Stomach (tissue), 8 donors: ENCODE measurements at regions not wholly inside any gene's neighbourhood (a gene's known extent, or its start where the extent isn't known, plus 50 kb on each side); places are given as distances from the start of the nearest gene placed in this dataset.

Experiments used
- DNase-seq, 2 donors: peaks; one replicate each; pipeline versions ENCODE4 v3.0.0 to v3.0.0-alpha.2; 2013 to 2019
- H3K27ac ChIP-seq, 5 donors: fragments of 200-600 bp in 4 of 5; sonication (generic) in 4 of 5; one replicate each; pipeline ENCODE4 v1.5.1; 2013 to 2019; ENCODE audit warnings: mild to moderate bottlenecking in 1 of 5, moderate library complexity in 1 of 5
- H3K27me3 ChIP-seq, 3 donors: fragments of 200-600 bp; sonication (generic); one replicate each; pipeline ENCODE4 v1.5.1; 2017 to 2019; ENCODE audit warnings: mixed run types in 1 of 3
- H3K36me3 ChIP-seq, 4 donors: fragments of 200-600 bp; sonication (generic); 1 replicate in 3 of 4; 2 replicates in 1 of 4; pipeline ENCODE4 v1.5.1; 2016 to 2019
- H3K4me1 ChIP-seq, 4 donors: fragments of 200-600 bp; sonication (generic); one replicate each; pipeline ENCODE4 v1.5.1; 2016 to 2019
- H3K4me3 ChIP-seq, 4 donors: fragments of 200-600 bp; sonication (generic) in 3 of 4; one replicate each; pipeline ENCODE4 v1.5.1; 2016 to 2019; ENCODE audit warnings: mild to moderate bottlenecking in 1 of 4
- H3K9me3 ChIP-seq, 4 donors: fragments of 200-600 bp; sonication (generic); one replicate each; pipeline ENCODE4 v1.5.1; 2016 to 2019
- EP300 ChIP-seq: sonication (generic); formaldehyde crosslinking; IDR thresholded peaks from one replicate; pipeline ENCODE4 v1.6.1; 2017; ENCODE audit warnings: antibody characterized with exemption
- POLR2A ChIP-seq, 4 donors: fragments of 450-650 bp; IDR thresholded peaks; one replicate each; pipeline ENCODE4 v1.6.1; 2016; ENCODE audit warnings: antibody characterized with exemption in 4 of 4, control low read depth in 2 of 4, mild to moderate bottlenecking in 1 of 4, moderate library complexity in 1 of 4
- POLR2AphosphoS5 ChIP-seq, 3 donors: sonication (generic); formaldehyde crosslinking; IDR thresholded peaks; one replicate each; pipeline ENCODE4 v1.6.1; 2016; ENCODE audit warnings: antibody characterized with exemption in 3 of 3
- WGBS, 5 donors: extraction: QIAGEN DNeasy Blood & Tissue Kit in 3 of 5; methylation state at CpG; one replicate each; pipeline versions ENCODE4 v1.1.5 to v1.1.7; 2013 to 2018; 5-methylcytosine and 5-hydroxymethylcytosine counted together
- intact Hi-C: fragments of 100-400 bp; cut with DNase I; formaldehyde crosslinking; loops from one replicate; pipeline ENCODE4 v1.15.1; 2023; ENCODE audit warnings: low total_unique reads
- TF ChIP-seq, protein P1 (sequence below), 7 experiments: fragments of 450-650 bp in 4 of 7; fragments of 200-600 bp in 3 of 7; sonication (generic) in 3 of 7; IDR thresholded peaks; one replicate each; pipeline ENCODE4 v1.5.1; 2016 to 2019; ENCODE audit warnings: antibody characterized with exemption in 7 of 7, control low read depth in 2 of 7, mild to moderate bottlenecking in 1 of 7
- donor health status: healthy with polysubstance abuse.
- donor health status: Bipolar disorder and iron deficiency.
- donor health status: healthy.

DNA sequence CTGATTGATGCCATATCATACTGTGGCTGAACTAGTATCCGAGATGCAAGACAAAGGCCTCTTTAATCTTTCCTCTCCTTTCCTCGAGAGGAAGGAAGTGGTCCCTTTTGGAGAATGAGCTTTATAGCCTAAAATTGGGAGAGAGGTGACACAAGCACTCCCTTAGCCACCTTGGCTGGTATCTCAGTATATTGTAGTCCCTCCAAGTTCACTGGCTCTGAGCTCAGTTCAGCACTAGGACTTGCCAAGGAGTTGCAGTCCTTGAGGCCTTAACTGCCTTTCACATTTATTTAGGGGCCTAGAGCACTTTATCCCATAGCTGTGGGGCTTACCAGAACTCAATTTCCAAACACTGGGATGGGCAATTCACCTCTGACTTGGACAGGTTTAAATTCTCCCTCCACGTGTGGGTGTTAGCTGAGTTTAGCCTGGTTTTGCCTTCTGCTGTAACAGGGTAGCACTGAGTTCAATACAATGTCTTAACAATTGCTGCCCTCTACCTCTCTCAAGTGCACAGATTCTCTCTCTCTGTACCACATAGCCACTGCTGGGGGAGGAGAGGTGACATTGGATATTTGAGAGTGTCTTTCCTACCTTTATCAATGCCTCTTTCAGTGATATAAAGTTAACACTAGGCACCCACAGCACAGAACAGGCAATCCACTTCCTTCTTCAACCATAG lies 216.4 kb downstream of the TECRL start:
- H3K27me3 ChIP-seq = no peaks in the 10 kb centered on the region
- H3K4me3 ChIP-seq = no peak overlapping the region
- no peaks in the 10 kb centered on the region for H3K4me1 ChIP-seq
- 29 to 60% (median 38%) methylated on average over 3 of the region's 3 CpGs for WGBS, 5 donors
- no peak overlapping the region for H3K27ac ChIP-seq
- TF ChIP-seq, protein P1, sequence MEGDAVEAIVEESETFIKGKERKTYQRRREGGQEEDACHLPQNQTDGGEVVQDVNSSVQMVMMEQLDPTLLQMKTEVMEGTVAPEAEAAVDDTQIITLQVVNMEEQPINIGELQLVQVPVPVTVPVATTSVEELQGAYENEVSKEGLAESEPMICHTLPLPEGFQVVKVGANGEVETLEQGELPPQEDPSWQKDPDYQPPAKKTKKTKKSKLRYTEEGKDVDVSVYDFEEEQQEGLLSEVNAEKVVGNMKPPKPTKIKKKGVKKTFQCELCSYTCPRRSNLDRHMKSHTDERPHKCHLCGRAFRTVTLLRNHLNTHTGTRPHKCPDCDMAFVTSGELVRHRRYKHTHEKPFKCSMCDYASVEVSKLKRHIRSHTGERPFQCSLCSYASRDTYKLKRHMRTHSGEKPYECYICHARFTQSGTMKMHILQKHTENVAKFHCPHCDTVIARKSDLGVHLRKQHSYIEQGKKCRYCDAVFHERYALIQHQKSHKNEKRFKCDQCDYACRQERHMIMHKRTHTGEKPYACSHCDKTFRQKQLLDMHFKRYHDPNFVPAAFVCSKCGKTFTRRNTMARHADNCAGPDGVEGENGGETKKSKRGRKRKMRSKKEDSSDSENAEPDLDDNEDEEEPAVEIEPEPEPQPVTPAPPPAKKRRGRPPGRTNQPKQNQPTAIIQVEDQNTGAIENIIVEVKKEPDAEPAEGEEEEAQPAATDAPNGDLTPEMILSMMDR (IDR thresholded peaks at IDR 0.05) = no peak
- TF ChIP-seq POLR2A (IDR thresholded peaks at IDR 0.05) (no peak), POLR2AphosphoS5 (IDR thresholded peaks at IDR 0.05) (no peak), EP300 (no peak)
- no peaks in the 10 kb centered on the region for H3K9me3 ChIP-seq
- DNase-seq = no peak
- intact Hi-C loops = no loop called here
- H3K36me3 ChIP-seq = no peaks in the 10 kb centered on the region

DNA sequence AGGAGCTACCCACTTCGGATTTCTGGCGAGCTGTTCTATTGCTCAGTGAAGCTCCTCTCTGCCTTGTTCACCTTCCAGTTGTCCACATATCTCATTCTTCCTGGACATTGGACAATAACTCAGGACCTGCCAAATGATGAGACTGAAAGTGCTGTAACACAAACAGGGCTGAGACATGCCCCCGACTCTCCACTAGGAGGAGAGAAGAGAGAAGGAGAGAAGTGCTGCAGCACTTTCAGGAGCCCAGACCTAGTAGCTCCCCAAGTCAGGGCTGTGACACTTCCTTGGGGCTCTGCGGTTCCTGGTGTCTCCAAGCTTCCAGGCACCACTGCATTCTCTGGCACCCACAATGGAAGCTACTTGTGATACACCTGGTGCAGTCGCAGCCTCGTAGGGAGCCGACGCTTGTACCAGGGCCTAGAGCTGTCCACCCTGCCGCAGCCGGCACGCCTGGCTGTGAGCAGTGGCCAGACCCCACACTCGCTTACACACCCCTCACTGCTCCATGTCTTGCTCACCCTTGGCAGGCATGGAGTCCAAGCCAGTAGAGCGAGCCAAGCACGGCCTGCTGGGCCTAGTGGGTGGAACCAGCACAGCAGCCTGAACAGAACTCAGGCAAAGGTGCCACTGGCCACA lies 234.9 kb downstream of the TECRL start:
- DNase-seq = no peak
- Histone ChIP-seq H3K27me3 (no peaks in the 10 kb centered on the region), H3K36me3 (no peaks in the 10 kb centered on the region), H3K27ac (no peak overlapping the region), H3K4me1 (no peaks in the 10 kb centered on the region), H3K9me3 (no peaks in the 10 kb centered on the region), H3K4me3 (no peak overlapping the region)
- 91 to 96% (median 95%) methylated on average over 13 to 14 of the region's 14 CpGs for WGBS, 5 donors
- intact Hi-C loops = no loop called here
- TF ChIP-seq POLR2AphosphoS5 (IDR thresholded peaks at IDR 0.05) (no peak), EP300 (no peak), POLR2A (IDR thresholded peaks at IDR 0.05) (no peak)
- TF ChIP-seq, protein P1 (IDR thresholded peaks at IDR 0.05) = no peak

DNA sequence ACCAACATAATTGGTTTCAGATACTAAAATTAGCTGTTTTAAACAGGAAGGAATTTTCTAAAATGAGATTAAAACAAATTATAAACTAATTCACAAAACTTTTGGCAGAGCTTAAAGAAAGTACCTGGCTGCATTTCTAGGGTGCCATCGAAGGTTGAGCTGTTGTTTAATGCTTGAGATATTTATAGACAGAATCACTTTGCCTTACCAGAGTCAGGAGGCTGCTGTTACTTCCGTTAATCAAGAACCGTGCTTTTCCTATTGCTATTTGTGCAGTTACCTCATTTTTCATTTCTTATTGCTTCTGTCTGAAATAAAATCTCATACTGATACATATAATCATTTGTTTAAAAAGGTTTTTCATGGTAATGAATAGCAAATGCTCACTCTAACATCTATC lies 242.9 kb downstream of the TECRL start:
- H3K36me3 ChIP-seq = no peaks in the 10 kb centered on the region
- H3K27ac ChIP-seq = no peak overlapping the region
- no peaks in the 10 kb centered on the region for H3K4me1 ChIP-seq
- intact Hi-C loops = no loop called here
- WGBS, 5 donors = 38 to 52% (median 46%) methylated on average over 3 of the region's 3 CpGs
- no peaks in the 10 kb centered on the region for H3K9me3 ChIP-seq
- DNase-seq = no peak
- TF ChIP-seq POLR2A (IDR thresholded peaks at IDR 0.05) (no peak), EP300 (no peak), POLR2AphosphoS5 (IDR thresholded peaks at IDR 0.05) (no peak)
- TF ChIP-seq, protein P1 (IDR thresholded peaks at IDR 0.05) = no peak
- H3K27me3 ChIP-seq = no peaks in the 10 kb centered on the region
- H3K4me3 ChIP-seq = no peak overlapping the region

DNA sequence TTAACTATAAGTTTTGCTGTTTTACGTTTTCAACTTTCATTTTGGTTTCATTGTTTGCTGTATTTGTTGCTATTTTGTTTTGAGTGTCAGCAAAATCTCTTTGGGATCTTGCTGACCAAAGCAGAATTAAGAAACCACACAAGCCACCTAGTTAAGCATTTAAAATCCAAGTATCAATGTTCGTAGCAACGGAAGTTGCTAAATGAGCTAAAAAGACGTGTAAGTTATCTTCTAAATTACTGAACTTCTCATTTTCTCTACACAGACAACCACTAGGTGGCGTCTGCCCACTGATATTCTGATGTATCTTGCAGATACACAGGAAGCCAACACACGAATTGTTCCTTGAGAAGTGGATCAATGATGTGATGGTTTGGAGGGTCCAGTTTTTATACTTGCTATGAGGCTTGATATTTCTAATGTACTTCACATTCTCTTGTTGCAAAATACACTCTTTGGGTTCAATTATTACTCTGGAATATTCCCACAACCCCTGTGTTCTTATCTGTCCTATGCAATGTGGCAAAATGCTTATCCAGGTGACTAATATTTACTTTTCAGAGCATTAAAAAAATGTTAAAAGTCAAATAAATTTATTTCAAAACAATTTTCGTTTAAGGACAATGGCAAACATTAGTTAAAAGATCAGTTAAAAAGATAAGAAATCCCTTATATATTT lies 250.5 kb downstream of the TECRL start:
- Histone ChIP-seq H3K4me3 (peak overlapping the region in 1 of 4 donors; percentile 9), H3K36me3 (no peaks in the 10 kb centered on the region), H3K9me3 (no peaks in the 10 kb centered on the region), H3K27ac (no peak overlapping the region), H3K4me1 (peaks cover 0 to 9% (median 0%) of the 10 kb centered on the region in 4 donors), H3K27me3 (no peaks in the 10 kb centered on the region)
- TF ChIP-seq, protein P1 (IDR thresholded peaks at IDR 0.05) = peak in 5 of 7 experiments; percentile 31 to 76 (median 43)
- no peak for TF ChIP-seq POLR2AphosphoS5 (IDR thresholded peaks at IDR 0.05)
- WGBS, 5 donors = 4 to 17% (median 9%) methylated on average over 7 of the region's 7 CpGs
- intact Hi-C loops = no loop called here
- DNase-seq = peak; percentile 56 to 81
